Activated CD4-positive, alpha-beta T cell treated with anti-CD3 and anti-CD28 coated beads for 36 hours (primary cell): ENCODE measurements at regions not wholly inside any gene's neighbourhood (a gene's known extent, or its start where the extent isn't known, plus 50 kb on each side); places are given as distances from the start of the nearest gene placed in this dataset.
"Not testable (repeated sequence)": the region's sequence is repeated elsewhere in the genome, so short reads cannot be mapped to it uniquely, and the experiment has no call there.

ENCODE experiments used
- ATAC-seq: fragments of 200-7000 bp; cut with Tn5 transposase; one replicate; pipeline ENCODE4 v1.10.0; 2021; ENCODE audit warnings: mild to moderate bottlenecking, moderate library complexity
- CTCF ChIA-PET: fragments of 350-600 bp; sonication (Branson Sonifier 250); formaldehyde crosslinking; loops from one replicate; lab custom pipeline; 2021; ENCODE audit warnings: antibody characterized with exemption; lab: Charles Lee
- POLR2A ChIA-PET: fragments of 350-600 bp; sonication (Branson Sonifier 250); formaldehyde crosslinking; loops from one replicate; lab custom pipeline; 2021; ENCODE audit warnings: antibody characterized with exemption, inconsistent platforms; lab: Charles Lee
- DNase-seq: peaks from one replicate; pipeline ENCODE4 v3.0.0-alpha.2; 2020
- H3K27ac Mint-ChIP-seq: one replicate; pipeline ENCODE4 v1.8.0; 2021; ENCODE audit warnings: mixed read lengths
- H3K27me3 Mint-ChIP-seq: one replicate; pipeline ENCODE4 v1.8.0; 2021; ENCODE audit warnings: mixed read lengths
- H3K36me3 Mint-ChIP-seq: one replicate; pipeline ENCODE4 v1.8.0; 2021; ENCODE audit warnings: low read depth, mixed read lengths
- H3K4me1 Mint-ChIP-seq: one replicate; pipeline ENCODE4 v1.8.0; 2021; ENCODE audit warnings: mixed read lengths
- H3K4me3 Mint-ChIP-seq: one replicate; pipeline ENCODE4 v1.8.0; 2021; ENCODE audit warnings: mild to moderate bottlenecking, moderate library complexity, mixed read lengths
- H3K9me3 Mint-ChIP-seq: one replicate; pipeline ENCODE4 v1.8.0; 2021; ENCODE audit warnings: low read depth, mixed read lengths
- intact Hi-C, 2 experiments: fragments of 100-400 bp; cut with DNase I in 1 of 2; cut with micrococcal nuclease in 1 of 2; formaldehyde crosslinking; loops; one replicate each; pipeline versions ENCODE4 v1.14.2 to v1.15.1; 2022 to 2024; cut with DNase I, micrococcal nuclease

GRCh38 chrX:125255759-125256158, 63.9 kb upstream of the TEX13C start:
- DNase-seq, H3K36me3 Mint-ChIP-seq, ATAC-seq, H3K4me3 Mint-ChIP-seq, H3K27ac Mint-ChIP-seq, H3K27me3 Mint-ChIP-seq, H3K4me1 Mint-ChIP-seq, POLR2A ChIA-PET, CTCF ChIA-PET, H3K9me3 Mint-ChIP-seq: not testable (repeated sequence)
- intact Hi-C loops: loop anchor here in 1 of 2 experiments (5.0 kb wide), 1 partner anchor 1333 kb away; no protein-coding TSS in a partner anchor

DNA sequence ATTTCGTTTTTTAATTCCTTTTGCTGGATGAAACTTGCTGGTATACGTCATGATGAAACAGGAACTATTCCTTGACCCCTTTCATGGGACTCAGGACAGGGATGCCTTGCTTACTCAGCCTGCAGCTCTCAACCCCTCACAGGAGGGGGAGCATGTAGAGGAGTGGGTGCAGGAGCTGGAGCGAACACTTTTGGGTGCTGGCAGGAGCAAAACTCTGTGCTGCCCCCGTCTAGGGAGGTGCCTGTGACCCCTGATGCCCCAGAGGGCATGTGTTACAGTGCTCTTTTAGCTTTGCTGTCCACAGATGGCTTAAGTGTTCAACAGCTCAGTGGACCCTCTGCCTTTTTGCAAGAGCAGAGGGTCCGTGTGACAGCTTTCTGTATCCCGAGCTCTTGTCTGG, 56.8 kb upstream of the TEX13C start:
- Mint-ChIP-seq H3K4me1 (no peaks in the 10 kb centered on the region), H3K36me3 (no peaks in the 10 kb centered on the region), H3K4me3 (no peak overlapping the region), H3K27me3 (no peaks in the 10 kb centered on the region), H3K27ac (no peak overlapping the region), H3K9me3 (peaks cover 5% of the 10 kb centered on the region)
- intact Hi-C loops: no loop called here
- ChIA-PET CTCF (interaction anchor here (0.7 kb wide), 1 partner anchor 29 kb away, joined by 4 read pairs; no protein-coding TSS in a partner anchor), POLR2A (no interaction called here)
- DNase-seq: no peak
- ATAC-seq: no peak

GRCh38 chrX:125266153-125266660, 53.5 kb upstream of the TEX13C start:
- Mint-ChIP-seq H3K4me3 (no peak overlapping the region), H3K36me3 (no peaks in the 10 kb centered on the region), H3K9me3 (peaks cover 5% of the 10 kb centered on the region), H3K4me1 (no peaks in the 10 kb centered on the region), H3K27ac (no peak overlapping the region), H3K27me3 (no peaks in the 10 kb centered on the region)
- POLR2A ChIA-PET: no interaction called here
- DNase-seq (no peak), ATAC-seq (no peak)
- CTCF ChIA-PET: no interaction called here
- intact Hi-C loops: no loop called here
